NCI-H1930 (cell line): ENCODE measurements at regions not wholly inside any gene's neighbourhood (a gene's known extent, or its start where the extent isn't known, plus 50 kb on each side); places are given as distances from the start of the nearest gene placed in this dataset.
"Not testable (repeated sequence)": the region's sequence is repeated elsewhere in the genome, so short reads cannot be mapped to it uniquely, and the experiment has no call there.

Source experiments
- DNase-seq, 2 experiments: peaks; one replicate each; lab custom pipeline; 2025; lab: John Stamatoyannopoulos, UW

DNA sequence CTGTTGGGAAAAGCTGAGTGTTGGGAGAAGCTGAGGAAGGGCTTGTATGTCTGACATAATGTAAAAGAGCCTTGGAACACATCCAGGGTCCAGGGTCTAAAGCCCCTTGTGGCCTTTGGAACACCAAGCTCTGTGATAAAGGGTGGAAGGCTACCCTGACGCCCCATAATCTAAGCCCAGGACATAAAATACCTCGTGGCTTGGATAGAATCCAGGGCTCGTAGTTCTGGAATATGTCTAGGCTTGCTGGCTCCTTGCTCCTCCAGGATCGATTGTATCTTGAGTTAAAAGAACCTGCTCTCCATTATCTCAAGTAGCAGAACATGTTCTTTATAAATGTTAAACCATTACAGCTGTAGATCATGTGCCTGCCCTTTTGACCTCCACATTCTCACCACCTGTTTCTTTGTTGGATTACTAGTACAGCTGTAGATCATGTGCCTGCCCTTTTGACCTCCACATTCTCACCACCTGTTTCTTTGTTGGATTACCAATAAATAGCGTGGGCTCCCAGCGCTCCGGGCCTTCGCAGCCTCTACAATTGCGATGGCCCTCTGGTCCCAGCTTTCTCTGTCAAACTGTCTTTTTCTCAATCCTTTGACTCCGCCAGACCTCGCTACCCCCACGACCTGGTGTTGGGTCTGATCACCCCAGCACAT is 246.9 kb upstream of the KCNH7 start:
- DNase-seq, result not testable (repeated sequence)

DNA sequence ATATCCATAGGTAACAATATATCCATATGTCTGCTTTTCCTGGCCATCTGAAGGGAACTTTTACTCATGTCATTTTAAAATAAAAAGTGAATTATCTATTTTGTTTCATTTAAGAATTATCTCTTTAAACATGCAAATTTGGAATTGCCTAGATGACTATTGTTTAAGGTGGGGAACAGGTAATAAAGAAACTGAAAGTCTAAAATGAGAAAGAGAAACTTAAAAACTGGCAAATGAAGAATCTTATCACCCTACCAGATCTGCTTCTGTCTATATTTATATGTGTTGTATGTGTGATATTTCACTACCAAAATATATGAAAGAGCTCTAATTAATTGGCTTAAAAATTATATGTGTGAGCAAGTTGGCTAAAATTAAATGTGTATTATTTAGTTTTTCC is 243.2 kb upstream of the KCNH7 start:
- no peak for DNase-seq

DNA sequence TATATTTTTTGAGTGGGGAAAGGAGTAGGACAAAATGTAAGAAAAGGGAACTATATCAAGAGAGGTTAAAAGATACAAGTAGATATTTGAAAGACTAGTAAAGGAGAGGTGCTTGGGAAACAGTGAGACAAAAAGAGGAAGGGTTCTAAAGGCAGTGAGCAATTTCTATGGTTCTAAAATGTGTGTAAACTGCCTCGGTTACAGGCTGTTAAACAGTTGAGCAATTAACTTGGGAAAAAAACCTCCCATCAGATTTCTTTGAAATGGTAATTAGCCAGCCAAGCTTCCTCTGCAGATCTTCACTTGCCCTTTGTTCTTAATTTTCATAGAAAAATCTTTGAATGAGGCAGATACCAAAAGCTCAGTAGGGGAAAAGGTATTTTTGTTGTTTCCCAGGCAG is 238.7 kb upstream of the KCNH7 start:
- DNase-seq, result no peak

DNA sequence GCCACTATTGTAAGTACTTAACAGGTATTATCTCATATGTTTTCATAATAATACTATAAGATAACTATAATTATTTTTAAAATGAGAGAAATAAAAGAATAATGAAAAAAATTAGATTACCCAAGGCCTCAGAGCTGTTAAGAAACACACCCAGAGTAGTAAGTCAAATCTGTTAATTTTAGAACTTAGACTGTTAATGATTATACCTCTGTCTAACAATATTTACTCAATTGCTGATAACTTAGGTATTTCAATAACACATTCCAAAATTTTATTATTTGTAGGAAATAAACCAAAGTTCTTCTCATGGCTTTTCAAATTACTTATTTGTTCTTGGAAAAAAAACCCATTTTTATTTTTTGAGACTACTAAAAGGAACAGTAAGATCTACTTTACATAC is 227.5 kb upstream of the KCNH7 start:
- no peak for DNase-seq

DNA sequence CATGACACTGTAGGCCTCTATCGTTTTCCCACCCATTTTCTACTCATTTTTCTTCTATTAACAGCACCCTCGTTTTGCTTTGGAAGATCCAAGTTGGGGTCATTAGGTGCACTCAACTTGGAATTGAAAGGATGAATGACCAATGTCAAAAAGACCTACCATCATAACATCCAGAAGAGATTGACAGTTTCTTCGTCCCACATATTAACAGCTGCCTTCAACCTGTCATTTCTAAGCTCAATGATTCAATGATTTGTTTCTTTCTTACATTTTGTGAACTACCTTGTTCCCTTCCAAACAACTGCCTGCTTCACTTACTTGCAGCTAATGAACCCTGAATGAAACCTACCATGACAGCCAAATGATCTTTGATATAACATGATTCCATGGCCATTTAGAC is 224.0 kb upstream of the KCNH7 start:
- DNase-seq, result no peak

DNA sequence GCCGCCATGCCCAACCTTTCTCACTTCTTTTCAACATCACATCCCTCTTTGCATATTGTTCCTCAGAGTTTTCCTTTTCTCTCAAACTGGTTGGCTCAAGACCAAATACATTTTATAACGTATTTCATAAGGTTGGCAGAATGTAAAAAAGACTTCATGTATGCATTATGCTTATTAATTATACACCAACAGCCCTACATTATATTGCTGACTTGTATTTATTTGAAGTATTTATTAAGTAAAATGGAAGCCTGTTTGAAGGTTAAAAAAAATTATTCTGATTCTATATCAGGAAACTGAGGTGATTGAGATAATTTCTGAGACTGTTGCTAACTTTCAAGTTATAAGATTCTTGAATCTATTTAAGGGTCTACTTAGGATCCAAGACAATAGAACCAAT is 208.0 kb upstream of the KCNH7 start:
- DNase-seq, result no peak

DNA sequence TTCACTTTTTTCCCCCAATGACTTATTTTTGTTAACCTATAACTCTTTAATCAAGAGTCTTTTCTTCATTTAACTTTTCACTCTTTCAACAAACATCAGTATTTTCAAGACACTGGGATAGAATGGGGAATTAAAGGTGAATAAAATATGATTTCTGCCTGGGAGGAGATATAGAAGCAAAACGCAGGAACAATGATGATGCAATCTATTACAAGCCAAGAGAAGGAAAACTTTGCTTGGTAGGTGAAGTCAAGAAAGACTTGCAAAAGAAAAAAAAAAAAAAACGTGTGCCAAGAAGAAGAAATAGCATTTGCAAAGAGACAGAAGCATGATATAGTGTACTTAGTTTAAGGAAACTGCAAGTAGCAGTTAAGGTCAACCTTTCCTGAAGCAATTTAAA is 207.3 kb upstream of the KCNH7 start:
- DNase-seq, result no peak

DNA sequence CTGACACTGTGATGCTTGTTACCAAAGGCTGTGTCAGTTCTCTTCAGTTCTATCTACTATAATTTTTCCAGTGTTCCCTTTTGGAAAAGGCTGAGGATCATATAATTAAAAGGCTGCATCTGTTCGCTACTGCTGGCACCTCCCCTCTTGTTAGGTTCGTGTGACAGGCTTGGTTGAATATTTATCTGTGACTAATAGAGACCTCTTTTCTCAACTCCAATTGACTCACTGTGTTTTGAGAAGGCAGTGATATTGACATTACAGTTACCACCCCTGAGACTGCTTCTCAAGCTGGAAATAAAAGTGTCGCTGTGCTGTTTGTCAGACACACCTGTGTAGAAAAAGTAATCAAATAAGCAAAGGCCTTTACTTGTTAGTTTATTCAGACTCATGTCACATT is 205.5 kb upstream of the KCNH7 start:
- no peak for DNase-seq

DNA sequence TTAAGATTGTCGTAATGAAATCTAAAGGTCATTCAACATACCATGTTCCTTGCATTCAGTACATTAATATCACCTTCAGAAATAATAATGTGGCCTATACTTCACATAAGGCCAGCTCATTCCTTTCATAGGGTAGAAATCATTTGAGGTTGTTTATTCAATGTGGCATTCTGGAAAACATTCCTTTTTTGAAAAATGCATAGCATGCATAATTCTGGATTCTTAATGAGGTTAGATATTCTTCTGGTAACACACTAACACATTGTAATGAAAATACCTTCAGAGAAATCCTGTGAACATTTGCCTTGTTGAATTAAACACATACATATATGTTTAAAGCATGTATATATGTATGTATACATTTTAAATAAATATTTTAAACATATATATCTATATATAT is 204.6 kb upstream of the KCNH7 start:
- DNase-seq, result no peak

DNA sequence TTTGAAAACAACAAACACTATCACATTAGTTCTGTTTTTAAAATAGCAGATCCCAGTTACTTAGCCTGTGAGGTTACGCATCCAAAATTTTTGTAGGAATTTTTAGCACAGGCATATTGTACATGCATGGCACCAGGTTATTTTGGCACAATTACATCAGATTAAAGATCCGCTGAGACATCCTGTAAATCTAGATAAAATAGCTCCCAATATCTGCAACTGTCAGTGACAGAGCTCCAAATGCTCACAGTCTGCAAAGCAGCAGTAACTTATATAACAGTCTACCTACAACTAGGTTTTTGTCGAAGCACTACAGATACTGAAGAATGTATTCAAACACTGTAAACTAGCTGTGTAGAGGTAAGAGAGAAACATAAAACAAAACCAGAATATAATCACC is 200.7 kb upstream of the KCNH7 start:
- no peak for DNase-seq

DNA sequence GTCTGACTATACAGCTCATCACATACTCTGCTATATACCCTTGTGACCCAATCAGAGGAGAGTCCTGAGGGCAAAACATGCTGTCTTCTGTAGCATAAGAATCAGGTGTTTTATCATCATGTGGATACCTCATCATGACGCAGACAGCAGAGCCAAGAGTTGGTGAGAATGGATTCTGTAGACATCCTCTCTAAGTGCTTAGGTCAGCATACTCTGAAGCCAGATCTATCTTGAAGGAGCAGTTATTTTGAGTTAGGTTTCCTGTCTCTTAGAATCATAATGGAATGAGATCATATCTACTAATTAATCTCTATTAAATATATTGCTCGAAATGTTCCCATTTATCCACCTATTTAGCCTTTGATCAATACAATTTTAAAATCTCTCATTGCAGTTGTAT is 190.2 kb upstream of the KCNH7 start:
- no peak for DNase-seq

DNA sequence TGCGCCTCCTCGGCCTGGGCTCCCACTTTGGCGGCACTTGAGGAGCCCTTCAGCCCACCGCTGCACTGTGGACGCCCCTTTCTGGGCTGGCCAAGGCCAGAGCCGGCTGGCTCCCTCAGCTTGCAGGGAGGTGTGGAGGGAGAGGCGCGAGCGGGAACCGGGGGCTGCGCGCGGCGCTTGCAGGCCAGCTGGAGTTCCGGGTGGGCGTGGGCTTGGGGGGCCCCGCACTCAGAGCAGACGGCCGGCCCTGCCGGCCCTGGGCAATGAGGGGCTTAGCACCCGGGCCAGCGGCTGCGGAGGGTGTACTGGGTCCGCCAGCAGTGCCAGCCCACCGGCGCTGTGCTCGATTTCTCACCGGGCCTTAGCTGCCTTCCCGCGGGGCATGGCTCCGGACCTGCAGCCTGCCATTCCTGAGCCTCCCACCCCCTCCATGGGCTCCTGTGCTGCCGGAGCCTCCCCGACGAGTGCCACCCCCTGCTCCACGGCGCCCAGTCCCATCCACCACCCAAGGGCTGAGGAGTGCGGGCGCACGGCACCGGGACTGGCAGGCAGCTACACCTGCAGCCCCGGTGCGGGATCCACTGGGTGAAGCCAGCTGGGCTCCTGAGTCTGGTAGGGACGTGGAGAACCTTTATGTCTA is 187.7 kb upstream of the KCNH7 start:
- not testable (repeated sequence) for DNase-seq

DNA sequence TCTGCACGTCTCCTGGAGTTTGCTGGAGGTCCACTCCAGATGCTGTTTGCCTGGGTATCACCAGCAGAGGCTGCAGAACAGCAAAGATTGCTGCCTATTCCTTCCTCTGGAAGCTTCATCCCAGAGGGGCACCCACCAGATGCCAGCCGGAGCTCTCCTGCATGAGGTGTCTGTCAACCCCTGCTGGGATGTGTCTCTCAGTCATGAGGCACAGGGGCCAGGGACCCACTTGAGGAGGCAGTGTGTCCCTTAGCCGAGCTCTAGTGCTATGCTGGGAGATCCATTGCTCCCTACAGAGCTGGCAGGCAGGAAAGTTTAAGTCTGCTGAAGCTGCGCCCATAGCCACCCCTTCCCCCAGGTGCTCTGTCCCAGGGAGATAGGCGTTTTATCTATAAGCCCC is 178.3 kb upstream of the KCNH7 start:
- DNase-seq, result not testable (repeated sequence)

DNA sequence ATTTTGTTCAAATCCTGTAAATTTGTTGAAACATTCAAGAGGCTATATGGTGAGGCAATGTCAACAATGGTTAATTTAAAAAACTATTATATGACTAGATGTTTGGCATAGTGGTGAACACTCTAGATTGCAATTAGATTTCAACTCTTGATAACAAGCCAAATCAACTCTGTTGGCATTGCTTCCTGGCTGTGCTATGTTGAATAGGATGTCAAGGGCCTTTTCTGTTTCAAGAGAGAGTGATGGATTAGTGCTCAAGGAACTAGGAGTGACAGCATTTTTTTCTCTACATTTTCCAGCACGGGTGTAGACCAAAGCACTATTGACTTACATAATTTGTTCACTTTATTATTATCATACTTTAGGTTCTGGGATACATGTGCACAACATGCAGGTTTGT is 172.4 kb upstream of the KCNH7 start:
- no peak for DNase-seq

DNA sequence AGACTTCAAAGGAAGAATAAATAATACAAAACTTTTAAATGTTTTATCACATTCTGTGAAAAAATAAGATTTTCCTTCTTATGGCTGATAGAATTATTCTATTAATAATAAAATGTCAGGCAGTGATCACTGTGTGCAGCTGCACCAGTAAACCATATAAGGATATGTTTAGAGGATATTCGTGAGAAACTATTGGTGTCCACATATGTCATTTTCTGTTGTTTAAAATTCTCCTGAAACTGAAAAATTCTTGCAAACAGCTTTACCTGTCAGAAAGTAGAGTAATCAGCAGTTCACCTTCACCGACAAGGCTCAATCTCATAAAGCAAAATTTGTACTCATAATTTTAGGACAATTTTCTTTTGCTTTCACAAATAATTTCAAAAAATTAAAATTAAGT is 170.1 kb upstream of the KCNH7 start:
- DNase-seq, result no peak

DNA sequence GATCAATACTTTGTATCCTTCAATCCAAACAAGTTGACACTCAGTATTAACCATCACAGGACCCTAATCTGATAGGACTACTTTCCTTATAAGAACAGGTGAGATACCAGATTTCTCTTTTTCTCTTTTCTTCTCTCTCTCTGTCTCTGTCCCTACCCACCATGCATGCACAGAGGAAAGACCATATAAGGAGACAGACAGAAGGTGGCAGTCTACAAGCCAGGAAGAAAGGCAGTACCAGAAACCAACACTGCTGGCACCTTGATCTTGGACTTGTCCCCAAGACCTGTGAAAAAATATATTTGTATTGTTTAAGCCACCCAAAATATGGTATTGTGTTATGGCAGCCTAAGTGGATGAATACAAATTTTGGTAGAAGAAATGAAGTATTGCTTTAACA is 156.2 kb upstream of the KCNH7 start:
- no peak for DNase-seq

DNA sequence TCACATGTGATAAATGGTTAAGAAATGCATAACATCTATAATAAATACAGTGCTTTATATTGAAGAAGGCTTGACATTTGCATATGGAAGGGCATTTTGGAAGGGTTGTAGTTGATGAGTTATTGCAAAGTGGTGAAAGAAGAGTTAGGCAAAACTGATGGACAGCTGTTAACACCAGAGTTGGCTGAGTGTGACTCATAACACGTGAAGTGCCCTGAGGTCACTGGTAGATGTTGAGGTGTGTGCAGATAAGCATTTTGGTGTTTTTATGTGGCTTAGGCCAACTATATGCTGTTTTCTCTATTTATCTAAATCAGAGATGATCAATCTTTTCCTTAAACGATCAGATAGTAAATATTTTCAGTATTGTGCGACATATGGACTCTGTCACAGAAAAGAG is 154.3 kb upstream of the KCNH7 start:
- DNase-seq, result no peak

DNA sequence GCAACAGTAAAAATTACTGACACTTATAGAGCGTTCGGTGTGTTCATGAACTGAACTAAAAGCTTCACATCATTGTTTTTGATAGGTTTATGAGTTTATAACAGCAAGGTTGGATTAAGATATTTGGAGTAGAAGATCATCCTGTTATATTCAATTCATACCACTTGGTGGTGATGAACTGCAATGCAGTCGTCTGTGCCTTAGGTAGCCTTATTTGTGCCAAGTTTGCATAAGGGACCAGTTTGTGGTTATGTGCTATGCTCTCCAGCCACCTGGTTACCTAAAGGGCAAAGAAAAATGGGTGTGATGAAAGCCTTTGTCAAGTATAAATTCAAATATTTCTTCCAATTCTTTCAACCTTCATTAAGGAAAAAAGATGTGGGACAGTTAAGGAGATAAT is 150.9 kb upstream of the KCNH7 start:
- no peak for DNase-seq

DNA sequence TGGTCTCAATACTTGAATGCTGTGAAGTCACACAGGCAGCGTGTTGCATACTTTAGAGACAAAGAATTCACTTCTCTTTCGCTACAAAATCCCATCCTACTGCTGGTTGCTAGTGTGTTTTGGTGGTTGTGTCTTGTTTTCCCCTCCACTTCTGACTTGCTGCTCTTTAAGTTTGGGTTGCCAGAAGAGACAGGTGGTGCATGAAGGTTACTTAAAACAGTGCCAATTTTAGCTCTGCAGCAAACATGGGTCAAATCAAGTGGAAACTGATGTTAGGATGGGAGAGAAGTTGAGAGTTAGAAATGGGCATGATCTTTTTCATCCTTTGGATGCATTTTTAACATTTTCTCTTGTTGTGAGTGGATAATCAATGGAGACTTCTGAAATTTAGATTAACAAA is 136.2 kb upstream of the KCNH7 start:
- DNase-seq, result no peak

DNA sequence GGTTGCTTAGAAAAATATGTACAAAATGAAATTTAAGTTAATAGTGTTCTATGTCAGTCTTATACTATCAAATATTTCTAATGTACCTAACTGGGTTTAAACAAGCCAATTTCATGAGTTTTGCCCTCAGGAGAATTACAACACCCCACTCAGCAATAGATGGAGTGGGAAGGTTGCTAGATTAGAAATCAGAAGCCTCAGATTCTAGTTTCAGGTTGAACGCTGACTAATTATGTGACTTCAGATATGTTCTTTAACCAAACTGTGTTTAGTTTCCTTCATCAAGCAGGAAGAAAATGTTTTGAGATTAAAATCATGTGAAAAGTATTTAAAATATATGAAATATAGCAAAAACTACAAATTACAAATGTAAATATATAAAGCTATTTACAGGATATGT is 133.8 kb upstream of the KCNH7 start:
- DNase-seq, result no peak

DNA sequence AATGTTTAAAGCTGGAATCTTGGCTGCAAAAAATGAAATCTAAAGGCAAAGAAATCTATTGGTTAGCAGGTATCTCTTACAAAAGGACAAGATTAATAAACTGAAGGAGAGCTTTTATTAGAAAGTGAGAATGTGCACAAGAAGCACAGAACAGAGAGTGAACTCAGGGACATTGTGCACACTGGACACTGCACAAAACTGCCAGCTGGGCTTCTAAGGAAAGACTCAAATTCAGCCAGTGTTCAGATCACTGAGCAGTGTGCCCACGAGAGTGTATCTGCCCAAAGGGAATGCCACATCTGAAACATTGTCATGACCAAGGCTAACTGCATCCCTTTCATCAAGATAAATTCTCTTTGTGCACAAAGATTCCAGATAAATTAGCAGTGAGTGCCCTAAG is 129.7 kb upstream of the KCNH7 start:
- DNase-seq, result no peak

DNA sequence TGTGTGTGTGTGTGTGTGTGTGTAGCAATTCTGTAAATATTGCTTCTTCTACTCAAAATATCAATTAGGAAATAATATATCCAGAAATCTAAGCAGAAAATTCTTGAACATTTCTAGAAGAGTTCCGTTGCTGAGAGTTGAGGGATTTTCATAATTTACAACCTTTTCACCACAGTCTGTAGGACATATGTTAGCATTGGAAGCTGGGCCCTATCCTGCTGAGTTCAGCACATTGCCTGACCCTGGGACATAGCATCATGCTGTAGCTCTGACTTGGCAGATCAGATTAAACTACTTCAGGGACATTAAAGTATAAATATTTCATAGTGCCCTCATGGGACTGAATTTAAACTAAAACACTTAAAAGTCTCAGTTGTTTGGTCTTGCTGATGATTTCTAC is 129.2 kb upstream of the KCNH7 start:
- no peak for DNase-seq

DNA sequence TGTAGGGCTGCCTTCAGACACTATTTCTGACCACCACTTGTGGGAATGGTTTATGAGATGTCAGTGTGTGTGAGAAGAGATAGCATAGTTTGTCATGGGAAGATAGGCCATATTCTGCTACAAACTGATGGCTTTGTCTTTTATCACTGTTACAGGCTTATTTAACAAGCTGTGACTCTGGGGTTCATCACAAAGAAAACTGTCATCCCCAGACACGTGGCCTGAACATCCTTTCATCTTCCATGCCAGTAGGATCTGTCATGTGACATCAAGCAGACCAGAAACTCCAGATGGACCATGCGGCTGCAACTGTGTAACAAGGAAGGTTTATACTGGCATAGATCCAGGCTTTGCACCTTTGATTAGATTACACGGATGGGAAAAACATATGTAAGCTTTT is 128.6 kb upstream of the KCNH7 start:
- no peak for DNase-seq

DNA sequence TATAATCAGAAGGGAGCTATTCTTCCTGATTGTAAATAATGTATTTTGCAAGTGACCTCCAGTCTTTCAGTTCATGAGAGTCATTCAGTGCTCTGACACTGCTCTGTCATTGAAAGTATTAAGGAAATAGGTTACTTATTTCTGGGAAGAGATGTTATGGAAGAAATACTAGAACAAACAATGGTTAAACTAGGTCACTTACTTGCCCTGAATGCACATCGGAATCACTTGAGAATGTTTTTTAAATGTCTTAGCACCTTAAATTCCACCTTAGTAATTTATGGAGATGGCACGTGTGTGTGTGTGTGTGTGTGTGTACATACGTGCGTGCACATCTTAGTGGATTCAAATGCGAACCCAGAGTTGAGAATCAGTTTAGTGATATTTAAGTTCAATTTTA is 126.6 kb upstream of the KCNH7 start:
- DNase-seq, result no peak
